GM12878 (cell line): ENCODE measurements at regions not wholly inside any gene's neighbourhood (a gene's known extent, or its start where the extent isn't known, plus 50 kb on each side); places are given as distances from the start of the nearest gene placed in this dataset.

Source experiments
- ATAC-seq: fragments of 200-7000 bp; cut with Tn5 transposase; 3 replicates; pipeline ENCODE4 v1.9.1; 2020; ENCODE audit warnings: mild to moderate bottlenecking, moderate library complexity
- BruUV-seq: library from RNA; stranded (reverse); fragments of 400-500 nt; replicated peaks from 2 replicates; lab custom pipeline; 2021; lab: Mats Ljungman, UMichigan
- CTCF ChIA-PET: fragments of 300-600 bp; sonication (Branson Sonifier 250); formaldehyde crosslinking; extraction: SDS; loops from one replicate; lab custom pipeline; 2021; ENCODE audit warnings: inconsistent platforms; lab: Yijun Ruan, JAX
- POLR2A ChIA-PET: fragments of 350-600 bp; formaldehyde crosslinking; extraction: SDS; loops from one replicate; lab custom pipeline; 2021; ENCODE audit warnings: inconsistent platforms; lab: Charles Lee
- RAD21 ChIA-PET: fragments of 300-600 bp; sonication (Branson Sonifier 250); formaldehyde crosslinking; loops from one replicate; lab custom pipeline; 2023; ENCODE audit warnings: antibody characterized with exemption; ENCODE audit not compliant: unreplicated experiment; lab: Charles Lee
- SMC1A ChIA-PET: fragments of 300-600 bp; sonication (Branson Sonifier 250); formaldehyde crosslinking; loops from one replicate; lab custom pipeline; 2023; ENCODE audit not compliant: unreplicated experiment, uncharacterized antibody; lab: Charles Lee
- DNase-seq: peaks from one replicate; pipeline ENCODE4 v3.0.0-alpha.2; 2011; ENCODE audit warnings: low read depth, low spot score
- FAIRE-seq: peaks from 3 replicates; lab custom pipeline; 2011; peaks lifted over from hg19 to GRCh38; lab: Jason Lieb, UNC
- H2AFZ ChIP-seq: 2 replicates; pipeline ENCODE4 v1.6.0; 2011; ENCODE audit warnings: low read depth, low read length, control low read depth; ENCODE audit not compliant: control insufficient read depth
- H3K27ac ChIP-seq: 2 replicates; pipeline ENCODE4 v1.5.1; 2011; ENCODE audit warnings: control low read depth; ENCODE audit not compliant: control insufficient read depth, insufficient read depth
- H3K27me3 ChIP-seq, 2 experiments: replicated peaks in 1 of 2; 2 replicates each; pipeline versions ENCODE4 v1.6.0 to v1.6.1; 2011; ENCODE audit warnings: low read length in 1 of 2; ENCODE audit not compliant: control insufficient read depth in 2 of 2, insufficient read depth in 2 of 2
- H3K36me3 ChIP-seq, 2 experiments: 2 replicates each; pipeline ENCODE4 v1.5.1; 2011; ENCODE audit warnings: low read length in 1 of 2; ENCODE audit not compliant: control insufficient read depth in 2 of 2, insufficient read depth in 2 of 2
- H3K4me1 ChIP-seq: 2 replicates; pipeline ENCODE4 v1.6.1; 2011; ENCODE audit warnings: mild to moderate bottlenecking, low read length, moderate library complexity, mixed read lengths; ENCODE audit not compliant: control insufficient read depth, insufficient read depth
- H3K4me2 ChIP-seq: 2 replicates; pipeline ENCODE4 v1.6.0; 2011; ENCODE audit warnings: control low read depth; ENCODE audit not compliant: control insufficient read depth, insufficient read depth
- H3K4me3 ChIP-seq: fragments of 200-600 bp; sonication (generic); 2 replicates; pipeline ENCODE4 v1.5.1; 2016
- H3K79me2 ChIP-seq: 2 replicates; pipeline ENCODE4 v1.6.0; 2011; ENCODE audit warnings: low read length; ENCODE audit not compliant: control insufficient read depth, insufficient read depth
- H3K9ac ChIP-seq: 2 replicates; pipeline ENCODE4 v1.8.0; 2011; ENCODE audit warnings: low read length, control low read depth, mixed read lengths; ENCODE audit not compliant: control insufficient read depth, insufficient read depth
- H3K9me3 ChIP-seq: replicated peaks from 3 replicates; pipeline ENCODE4 v1.5.1; 2011; ENCODE audit warnings: mild to moderate bottlenecking, low read length; ENCODE audit not compliant: control insufficient read depth, insufficient read depth
- H4K20me1 ChIP-seq: 2 replicates; pipeline ENCODE4 v1.6.0; 2011; ENCODE audit not compliant: control insufficient read depth, insufficient read depth
- BCL11A ChIP-seq: IDR thresholded peaks from 2 replicates; pipeline ENCODE4 v1.6.1; 2011; ENCODE audit warnings: low read depth, low read length
- CREB1 ChIP-seq: IDR thresholded peaks from 2 replicates; pipeline ENCODE4 v1.6.1; 2012; ENCODE audit warnings: low read depth, mild to moderate bottlenecking, inconsistent platforms
- ETV6 ChIP-seq, 2 experiments: fragments of 450-650 bp in 1 of 2; IDR thresholded peaks in 1 of 2; conservative IDR thresholded peaks in 1 of 2; 2 replicates each; pipeline ENCODE4 v1.6.1; 2014; ENCODE audit warnings: antibody characterized with exemption in 1 of 2, borderline replicate concordance in 1 of 2, low read depth in 1 of 2, mild to moderate bottlenecking in 1 of 2, moderate library complexity in 1 of 2
- FOXM1 ChIP-seq: IDR thresholded peaks from 2 replicates; pipeline ENCODE4 v1.6.1; 2012; ENCODE audit warnings: low read depth, mild to moderate bottlenecking, inconsistent platforms, low read length, moderate library complexity
- JUNB ChIP-seq: IDR thresholded peaks from 2 replicates; pipeline ENCODE4 v1.6.1; 2016; ENCODE audit warnings: antibody characterized with exemption, mild to moderate bottlenecking
- LARP7 ChIP-seq: fragments of 450-650 bp; IDR thresholded peaks from 2 replicates; pipeline ENCODE4 v1.6.1; 2017; ENCODE audit warnings: mild to moderate bottlenecking
- MEF2A ChIP-seq: IDR thresholded peaks from 2 replicates; pipeline ENCODE4 v1.6.1; 2011; ENCODE audit warnings: low read depth, mild to moderate bottlenecking, low read length, moderate library complexity; ENCODE audit not compliant: insufficient read depth
- NRF1 ChIP-seq: conservative IDR thresholded peaks from 2 replicates; pipeline ENCODE4 v1.6.1; 2011; ENCODE audit warnings: mild to moderate bottlenecking, low read depth, low read length, improper control_type of control experiment
- PAX8 ChIP-seq: fragments of 450-650 bp; IDR thresholded peaks from 2 replicates; pipeline ENCODE4 v1.6.1; 2017; ENCODE audit warnings: mild to moderate bottlenecking, moderate library complexity
- POLR2A ChIP-seq: IDR thresholded peaks from 2 replicates; pipeline ENCODE4 v1.6.1; 2011; ENCODE audit warnings: low read depth, mild to moderate bottlenecking, low read length
- TCF3 ChIP-seq: IDR thresholded peaks from 2 replicates; pipeline ENCODE4 v1.6.1; 2012; ENCODE audit warnings: low read depth, mild to moderate bottlenecking, low read length, borderline replicate concordance; ENCODE audit not compliant: insufficient read depth
- YY1 ChIP-seq: IDR thresholded peaks from 2 replicates; pipeline ENCODE4 v1.6.1; 2011; ENCODE audit warnings: low read depth, mild to moderate bottlenecking, low read length
- ZNF622 ChIP-seq: fragments of 450-650 bp; IDR thresholded peaks from 2 replicates; pipeline ENCODE4 v1.6.1; 2017; ENCODE audit warnings: mild to moderate bottlenecking, inconsistent platforms
- WGBS: methylation state at CpG from one replicate; pipeline ENCODE4 v1.1.6; 2016; ENCODE audit warnings: low lambda C conversion rate; ENCODE audit not compliant: insufficient replicate concordance, insufficient coverage; ENCODE audit errors: missing lambda C conversion rate; 5-methylcytosine and 5-hydroxymethylcytosine counted together
- in situ Hi-C: fragments of 300-500 bp; cut with MboI; formaldehyde crosslinking; loops from 9 replicates; pipeline ENCODE4 v1.14.3; 2018; ENCODE audit warnings: mixed read lengths
- intact Hi-C: fragments of 100-400 bp; cut with micrococcal nuclease; formaldehyde crosslinking; loops from one replicate; pipeline ENCODE4 v1.14.2; 2022; ENCODE audit not compliant: unreplicated experiment
- TF ChIP-seq, protein P1 (sequence below): fragments of 450-650 bp; IDR thresholded peaks from 2 replicates; pipeline ENCODE4 v1.6.1; 2018; ENCODE audit warnings: borderline replicate concordance, mild to moderate bottlenecking; ENCODE audit not compliant: partially characterized antibody
- TF ChIP-seq, protein P2 (sequence below): fragments of 150-350 bp; IDR thresholded peaks from 2 replicates; pipeline ENCODE4 v1.6.1; 2016; ENCODE audit warnings: low read depth, low read length
- TF ChIP-seq, protein P3 (sequence below): IDR thresholded peaks from 2 replicates; pipeline ENCODE4 v1.6.1; 2011; ENCODE audit warnings: borderline replicate concordance, low read depth, mild to moderate bottlenecking, moderate library complexity, low read length; ENCODE audit not compliant: insufficient read depth, poor library complexity, severe bottlenecking
- TF ChIP-seq, protein P4 (sequence below): IDR thresholded peaks from 2 replicates; pipeline ENCODE4 v1.6.1; 2011; ENCODE audit warnings: borderline replicate concordance, low read depth, mild to moderate bottlenecking, moderate library complexity, mixed read lengths, low read length; ENCODE audit not compliant: insufficient read depth; ENCODE audit errors: extremely low read length

DNA sequence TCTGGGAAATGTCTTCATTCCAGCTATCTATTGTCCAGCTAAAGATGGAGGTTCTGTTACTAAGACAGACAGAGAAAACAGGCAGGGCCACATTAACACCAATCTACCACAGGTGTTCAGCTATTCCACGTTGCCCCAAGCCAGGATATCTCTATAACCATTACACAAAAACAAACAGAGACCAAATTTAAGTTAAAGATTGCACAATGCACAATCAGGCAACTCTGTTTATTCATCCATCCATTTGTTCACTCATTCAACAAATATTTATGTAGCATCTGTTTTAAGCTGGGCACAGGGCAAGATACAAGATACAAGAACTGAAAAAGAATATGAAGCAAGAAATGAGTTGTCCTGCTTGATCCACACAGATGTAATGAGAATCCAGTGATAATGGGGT is 629.0 kb downstream of the MED13L start:
- H3K9ac ChIP-seq: no peak overlapping the region
- no peaks in the 10 kb centered on the region for H3K36me3 ChIP-seq
- no peaks in the 10 kb centered on the region for H4K20me1 ChIP-seq
- FAIRE-seq (no peak), ATAC-seq (no peak), DNase-seq (no peak)
- H3K27ac ChIP-seq: no peak overlapping the region
- no peak overlapping the region for H3K4me2 ChIP-seq
- in situ Hi-C loops: no loop called here
- H3K4me3 ChIP-seq: no peak overlapping the region
- WGBS: 0% methylated on average over 1 of the region's 1 CpG
- SMC1A ChIA-PET: no interaction called here
- POLR2A ChIA-PET: no interaction called here
- RAD21 ChIA-PET: no interaction called here
- no peaks in the 10 kb centered on the region for H3K9me3 ChIP-seq
- no TSS peak for BruUV-seq
- H3K79me2 ChIP-seq: no peaks in the 10 kb centered on the region
- intact Hi-C loops: no loop called here
- H2AFZ ChIP-seq: no peak overlapping the region
- CTCF ChIA-PET: no interaction called here
- H3K4me1 ChIP-seq: no peaks in the 10 kb centered on the region
- no peaks in the 10 kb centered on the region; a peak in 2 of 4 replicates for H3K27me3 ChIP-seq
- no peak for TF ChIP-seq PAX8
- TF ChIP-seq, protein P1, sequence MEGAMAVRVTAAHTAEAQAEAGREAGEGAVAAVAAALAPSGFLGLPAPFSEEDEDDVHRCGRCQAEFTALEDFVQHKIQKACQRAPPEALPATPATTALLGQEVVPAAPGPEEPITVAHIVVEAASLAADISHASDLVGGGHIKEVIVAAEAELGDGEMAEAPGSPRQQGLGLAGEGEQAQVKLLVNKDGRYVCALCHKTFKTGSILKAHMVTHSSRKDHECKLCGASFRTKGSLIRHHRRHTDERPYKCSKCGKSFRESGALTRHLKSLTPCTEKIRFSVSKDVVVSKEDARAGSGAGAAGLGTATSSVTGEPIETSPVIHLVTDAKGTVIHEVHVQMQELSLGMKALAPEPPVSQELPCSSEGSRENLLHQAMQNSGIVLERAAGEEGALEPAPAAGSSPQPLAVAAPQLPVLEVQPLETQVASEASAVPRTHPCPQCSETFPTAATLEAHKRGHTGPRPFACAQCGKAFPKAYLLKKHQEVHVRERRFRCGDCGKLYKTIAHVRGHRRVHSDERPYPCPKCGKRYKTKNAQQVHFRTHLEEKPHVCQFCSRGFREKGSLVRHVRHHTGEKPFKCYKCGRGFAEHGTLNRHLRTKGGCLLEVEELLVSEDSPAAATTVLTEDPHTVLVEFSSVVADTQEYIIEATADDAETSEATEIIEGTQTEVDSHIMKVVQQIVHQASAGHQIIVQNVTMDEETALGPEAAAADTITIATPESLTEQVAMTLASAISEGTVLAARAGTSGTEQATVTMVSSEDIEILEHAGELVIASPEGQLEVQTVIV: no peak
- no peak for TF ChIP-seq LARP7
- TF ChIP-seq, protein P2, sequence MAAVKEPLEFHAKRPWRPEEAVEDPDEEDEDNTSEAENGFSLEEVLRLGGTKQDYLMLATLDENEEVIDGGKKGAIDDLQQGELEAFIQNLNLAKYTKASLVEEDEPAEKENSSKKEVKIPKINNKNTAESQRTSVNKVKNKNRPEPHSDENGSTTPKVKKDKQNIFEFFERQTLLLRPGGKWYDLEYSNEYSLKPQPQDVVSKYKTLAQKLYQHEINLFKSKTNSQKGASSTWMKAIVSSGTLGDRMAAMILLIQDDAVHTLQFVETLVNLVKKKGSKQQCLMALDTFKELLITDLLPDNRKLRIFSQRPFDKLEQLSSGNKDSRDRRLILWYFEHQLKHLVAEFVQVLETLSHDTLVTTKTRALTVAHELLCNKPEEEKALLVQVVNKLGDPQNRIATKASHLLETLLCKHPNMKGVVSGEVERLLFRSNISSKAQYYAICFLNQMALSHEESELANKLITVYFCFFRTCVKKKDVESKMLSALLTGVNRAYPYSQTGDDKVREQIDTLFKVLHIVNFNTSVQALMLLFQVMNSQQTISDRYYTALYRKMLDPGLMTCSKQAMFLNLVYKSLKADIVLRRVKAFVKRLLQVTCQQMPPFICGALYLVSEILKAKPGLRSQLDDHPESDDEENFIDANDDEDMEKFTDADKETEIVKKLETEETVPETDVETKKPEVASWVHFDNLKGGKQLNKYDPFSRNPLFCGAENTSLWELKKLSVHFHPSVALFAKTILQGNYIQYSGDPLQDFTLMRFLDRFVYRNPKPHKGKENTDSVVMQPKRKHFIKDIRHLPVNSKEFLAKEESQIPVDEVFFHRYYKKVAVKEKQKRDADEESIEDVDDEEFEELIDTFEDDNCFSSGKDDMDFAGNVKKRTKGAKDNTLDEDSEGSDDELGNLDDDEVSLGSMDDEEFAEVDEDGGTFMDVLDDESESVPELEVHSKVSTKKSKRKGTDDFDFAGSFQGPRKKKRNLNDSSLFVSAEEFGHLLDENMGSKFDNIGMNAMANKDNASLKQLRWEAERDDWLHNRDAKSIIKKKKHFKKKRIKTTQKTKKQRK: no peak
- TF ChIP-seq TCF3: no peak
- TF ChIP-seq ZNF622: no peak
- TF ChIP-seq, protein P3, sequence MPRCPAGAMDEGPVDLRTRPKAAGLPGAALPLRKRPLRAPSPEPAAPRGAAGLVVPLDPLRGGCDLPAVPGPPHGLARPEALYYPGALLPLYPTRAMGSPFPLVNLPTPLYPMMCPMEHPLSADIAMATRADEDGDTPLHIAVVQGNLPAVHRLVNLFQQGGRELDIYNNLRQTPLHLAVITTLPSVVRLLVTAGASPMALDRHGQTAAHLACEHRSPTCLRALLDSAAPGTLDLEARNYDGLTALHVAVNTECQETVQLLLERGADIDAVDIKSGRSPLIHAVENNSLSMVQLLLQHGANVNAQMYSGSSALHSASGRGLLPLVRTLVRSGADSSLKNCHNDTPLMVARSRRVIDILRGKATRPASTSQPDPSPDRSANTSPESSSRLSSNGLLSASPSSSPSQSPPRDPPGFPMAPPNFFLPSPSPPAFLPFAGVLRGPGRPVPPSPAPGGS: no peak
- no peak for TF ChIP-seq ETV6 (conservative IDR thresholded peaks at IDR 0.05 in 1 of 2, IDR thresholded peaks at IDR 0.05 in 1 of 2; ENCODE audit: borderline replicate concordance in 1 of 2, low read depth in 1 of 2)
- no peak for TF ChIP-seq JUNB
- TF ChIP-seq, protein P4, sequence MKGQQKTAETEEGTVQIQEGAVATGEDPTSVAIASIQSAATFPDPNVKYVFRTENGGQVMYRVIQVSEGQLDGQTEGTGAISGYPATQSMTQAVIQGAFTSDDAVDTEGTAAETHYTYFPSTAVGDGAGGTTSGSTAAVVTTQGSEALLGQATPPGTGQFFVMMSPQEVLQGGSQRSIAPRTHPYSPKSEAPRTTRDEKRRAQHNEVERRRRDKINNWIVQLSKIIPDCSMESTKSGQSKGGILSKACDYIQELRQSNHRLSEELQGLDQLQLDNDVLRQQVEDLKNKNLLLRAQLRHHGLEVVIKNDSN: no peak
- TF ChIP-seq FOXM1: no peak
- no peak for TF ChIP-seq POLR2A
- TF ChIP-seq BCL11A: no peak
- TF ChIP-seq CREB1: no peak
- no peak for TF ChIP-seq MEF2A
- no peak for TF ChIP-seq NRF1
- TF ChIP-seq YY1: no peak
